Loucy (cell line): ENCODE measurements at regions not wholly inside any gene's neighbourhood (a gene's known extent, or its start where the extent isn't known, plus 50 kb on each side); places are given as distances from the start of the nearest gene placed in this dataset.
"Not testable (repeated sequence)": the region's sequence is repeated elsewhere in the genome, so short reads cannot be mapped to it uniquely, and the experiment has no call there.

Experiments
- H2AFZ ChIP-seq: fragments of 200-600 bp; sonication (generic); 2 replicates; pipeline ENCODE4 v1.6.0; 2016; ENCODE audit warnings: antibody characterized with exemption, mild to moderate bottlenecking, low read length, moderate library complexity
- H3F3A ChIP-seq: fragments of 200-600 bp; 2 replicates; pipeline ENCODE4 v1.6.0; 2016; ENCODE audit warnings: antibody characterized with exemption, low read depth, mild to moderate bottlenecking
- H3K27me3 ChIP-seq: fragments of 200-600 bp; sonication (generic); 2 replicates; pipeline ENCODE4 v1.6.1; 2014; ENCODE audit warnings: low read length, mild to moderate bottlenecking; ENCODE audit not compliant: insufficient read depth, poor library complexity, severe bottlenecking
- H3K36me3 ChIP-seq: fragments of 200-600 bp; sonication (generic); 2 replicates; pipeline ENCODE4 v1.6.1; 2016; ENCODE audit warnings: low read length; ENCODE audit not compliant: insufficient read depth
- H3K4me1 ChIP-seq: fragments of 200-600 bp; sonication (generic); 2 replicates; pipeline ENCODE4 v1.5.1; 2014; ENCODE audit warnings: low read length, mild to moderate bottlenecking; ENCODE audit not compliant: insufficient read depth, poor library complexity, severe bottlenecking
- H3K4me2 ChIP-seq: fragments of 200-600 bp; sonication (generic); 2 replicates; pipeline ENCODE4 v1.6.0; 2014; ENCODE audit warnings: antibody characterized with exemption, low read length, low read depth, mild to moderate bottlenecking; ENCODE audit not compliant: poor library complexity, severe bottlenecking
- H3K4me3 ChIP-seq: fragments of 200-600 bp; sonication (generic); 2 replicates; pipeline ENCODE4 v1.5.1; 2014; ENCODE audit warnings: low read length, mild to moderate bottlenecking, mixed read lengths; ENCODE audit not compliant: poor library complexity, severe bottlenecking
- H3K79me2 ChIP-seq: fragments of 200-600 bp; sonication (generic); 2 replicates; pipeline ENCODE4 v1.6.1; 2014; ENCODE audit warnings: low read length; ENCODE audit not compliant: insufficient read depth
- H3K9ac ChIP-seq: fragments of 200-600 bp; sonication (generic); 2 replicates; pipeline ENCODE4 v1.6.0; 2014; ENCODE audit warnings: mild to moderate bottlenecking, low read depth, low read length, moderate library complexity; ENCODE audit not compliant: poor library complexity, severe bottlenecking
- H3K9me2 ChIP-seq: fragments of 200-600 bp; sonication (generic); replicated peaks from 2 replicates; pipeline ENCODE4 v1.6.1; 2016; ENCODE audit warnings: low read depth, low read length, mixed read lengths
- H3K9me3 ChIP-seq: fragments of 200-600 bp; sonication (generic); 2 replicates; pipeline ENCODE4 v1.6.1; 2014; ENCODE audit warnings: mild to moderate bottlenecking, antibody characterized with exemption, low read length, low read depth; ENCODE audit not compliant: insufficient read depth
- H4K20me1 ChIP-seq: fragments of 200-600 bp; sonication (generic); 2 replicates; pipeline ENCODE4 v1.6.0; 2014; ENCODE audit warnings: antibody characterized with exemption, low read length, mild to moderate bottlenecking; ENCODE audit not compliant: insufficient read depth, poor library complexity, severe bottlenecking
- CTCF ChIP-seq: fragments of 200-600 bp; sonication (generic); conservative IDR thresholded peaks from 2 replicates; pipeline ENCODE4 v1.5.1; 2014; ENCODE audit warnings: mild to moderate bottlenecking, antibody characterized with exemption, low read length
- EZH2phosphoT487 ChIP-seq: fragments of 200-600 bp; IDR thresholded peaks from 2 replicates; pipeline ENCODE4 v1.6.1; 2018; ENCODE audit warnings: antibody characterized with exemption, mild to moderate bottlenecking, moderate library complexity, borderline replicate concordance

DNA sequence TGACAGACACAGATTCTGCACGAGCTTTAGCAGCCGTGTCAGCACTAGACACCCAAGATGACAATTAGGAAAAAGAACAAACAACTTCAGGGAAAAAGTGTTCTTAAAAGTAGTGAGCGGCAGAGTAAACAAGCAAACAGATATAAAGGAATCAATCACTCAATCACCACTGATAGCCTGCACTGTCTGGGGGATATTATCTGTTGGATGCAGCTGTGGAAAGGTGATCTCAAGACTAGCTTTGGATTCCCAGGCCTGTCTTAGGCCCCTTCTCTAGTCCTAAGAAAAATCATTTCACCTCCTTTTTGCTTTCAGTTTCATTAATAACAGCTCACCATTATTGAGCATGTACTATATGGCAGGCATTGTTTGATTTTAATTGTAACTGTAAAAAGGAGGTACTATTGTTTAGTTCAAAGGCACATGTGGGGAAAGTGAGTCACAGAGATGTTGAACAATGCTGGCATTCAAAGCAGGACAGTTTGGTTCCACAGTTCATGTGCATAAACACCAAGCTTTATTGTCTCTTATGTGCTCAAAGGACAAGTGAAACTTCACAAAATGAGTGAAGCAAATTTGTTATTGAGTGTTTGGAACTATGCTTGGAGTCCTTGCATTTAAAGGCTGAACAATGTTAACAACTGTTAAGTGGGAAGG, 147.3 kb upstream of the TCF4 start:
- Histone ChIP-seq H3K4me2 (no peak overlapping the region), H3K36me3 (no peaks in the 10 kb centered on the region)

GRCh38 chr18:55732227-55733106, 144.5 kb upstream of the TCF4 start:
- Histone ChIP-seq H3K9me2 (no peaks in the 10 kb centered on the region), H3K9ac (no peak overlapping the region), H3K27me3 (no peaks in the 10 kb centered on the region), H2AFZ (no peak overlapping the region), H4K20me1 (no peaks in the 10 kb centered on the region), H3K79me2 (no peaks in the 10 kb centered on the region), H3K36me3 (no peaks in the 10 kb centered on the region), H3K9me3 (no peaks in the 10 kb centered on the region), H3K4me1 (no peaks in the 10 kb centered on the region), H3K4me3 (no peak overlapping the region), H3K4me2 (no peak overlapping the region), H3F3A (no peaks in the 10 kb centered on the region)
- no peak for TF ChIP-seq EZH2phosphoT487

More for the DNA sequence above, 147.3 kb upstream of the TCF4 start:
- no peaks in the 10 kb centered on the region for H3K27me3 ChIP-seq
- TF ChIP-seq EZH2phosphoT487 (no peak), CTCF (no peak)
- H3F3A ChIP-seq = no peaks in the 10 kb centered on the region
- H2AFZ ChIP-seq = no peak overlapping the region
- H3K9me2 ChIP-seq = no peaks in the 10 kb centered on the region
- no peaks in the 10 kb centered on the region for H3K4me1 ChIP-seq
- H3K9ac ChIP-seq = no peak overlapping the region
- H3K4me3 ChIP-seq = no peak overlapping the region
- H3K9me3 ChIP-seq = no peaks in the 10 kb centered on the region
- H3K79me2 ChIP-seq = no peaks in the 10 kb centered on the region
- H4K20me1 ChIP-seq = no peaks in the 10 kb centered on the region

DNA sequence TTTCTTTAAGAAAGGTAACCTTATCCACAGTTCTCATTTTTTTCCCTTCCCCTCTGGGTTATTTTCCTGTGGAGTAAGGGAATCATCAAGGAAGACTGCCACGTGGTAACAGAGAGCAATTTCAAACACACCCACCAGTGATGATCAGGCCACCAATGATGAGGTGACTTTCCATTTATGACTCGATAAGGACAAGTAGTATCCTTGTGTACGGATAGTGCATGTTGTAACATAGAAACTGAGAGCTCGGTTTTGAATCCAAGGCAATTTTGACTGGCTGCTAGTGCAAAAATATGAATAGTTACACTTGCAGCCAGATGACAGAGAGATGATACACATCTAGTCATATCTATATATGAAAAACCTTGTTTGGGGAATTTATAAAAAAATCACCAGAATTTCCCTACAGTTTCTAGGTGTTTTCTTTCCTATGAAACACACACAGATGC, 143.6 kb upstream of the TCF4 start:
- TF ChIP-seq EZH2phosphoT487 (no peak), CTCF (no peak)
- no peak overlapping the region for H3K4me2 ChIP-seq
- no peaks in the 10 kb centered on the region for H3K79me2 ChIP-seq
- H3K4me3 ChIP-seq = no peak overlapping the region
- no peaks in the 10 kb centered on the region for H4K20me1 ChIP-seq
- H3F3A ChIP-seq = no peaks in the 10 kb centered on the region
- no peaks in the 10 kb centered on the region for H3K4me1 ChIP-seq
- no peaks in the 10 kb centered on the region for H3K27me3 ChIP-seq
- no peaks in the 10 kb centered on the region for H3K9me3 ChIP-seq
- H3K36me3 ChIP-seq = no peaks in the 10 kb centered on the region
- H3K9ac ChIP-seq = no peak overlapping the region
- H3K9me2 ChIP-seq = no peaks in the 10 kb centered on the region
- H2AFZ ChIP-seq = no peak overlapping the region

DNA sequence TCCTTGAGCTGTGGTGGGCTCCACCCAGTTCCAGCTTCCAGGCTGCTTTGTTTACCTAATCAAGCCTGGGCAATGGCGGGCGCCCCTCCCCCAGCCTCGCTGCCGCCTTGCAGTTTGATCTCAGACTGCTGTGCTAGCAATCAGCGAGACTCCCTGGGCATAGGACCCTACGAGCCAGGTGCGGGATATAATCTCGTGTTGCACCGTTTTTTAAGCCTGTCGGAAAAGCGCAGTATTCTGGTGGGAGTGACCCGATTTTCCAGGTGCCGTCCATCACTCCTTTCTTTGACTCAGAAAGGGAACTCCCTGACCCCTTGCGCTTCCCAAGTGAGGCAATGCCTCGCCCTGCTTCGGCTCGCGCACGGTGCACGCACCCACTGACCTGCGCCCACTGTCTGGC, 133.0 kb upstream of the TCF4 start:
- not testable (repeated sequence) for H3K9me3 ChIP-seq, H3F3A ChIP-seq, H3K4me3 ChIP-seq, H4K20me1 ChIP-seq, H3K27me3 ChIP-seq, H3K9ac ChIP-seq, H3K4me1 ChIP-seq, H3K36me3 ChIP-seq, H2AFZ ChIP-seq, H3K9me2 ChIP-seq, H3K79me2 ChIP-seq, H3K4me2 ChIP-seq
